ENCODE measurements at regions not wholly inside any gene's neighbourhood (a gene's known extent, or its start where the extent isn't known, plus 50 kb on each side); places are given as distances from the start of the nearest gene placed in this dataset.

GRCh38 chr6:126140015-126140414 is 153.7 kb downstream of the TRMT11 start:
- Histone ChIP-seq H3F3A (ENCODE audit: insufficient read depth, low read depth) (no peaks in the 10 kb centered on the region), H3K79me2 (ENCODE audit: low read depth) (no peaks in the 10 kb centered on the region), H3K4me3 (no peak overlapping the region), H3K27ac (no peak overlapping the region), H3K4me1 (replicated peaks; ENCODE audit: insufficient read depth) (no peaks in the 10 kb centered on the region), H3K9me3 (ENCODE audit: insufficient read depth, low read depth) (peaks cover 6% of the 10 kb centered on the region; the same call in 1 of the 2 replicates), H4K20me1 (ENCODE audit: insufficient read depth) (0 out of 2 replicates have a peak, but pooled peaks cover under 1% of the 10 kb centered on the region), H3K27me3 (ENCODE audit: insufficient read depth, low read depth) (no peaks in the 10 kb centered on the region), H3K4me2 (no peak overlapping the region), H3K9me2 (ENCODE audit: insufficient read depth) (no peaks in the 10 kb centered on the region; the same call in 1 of the 2 replicates), H3K36me3 (ENCODE audit: low read depth) (no peaks in the 10 kb centered on the region), H2AFZ (no peak overlapping the region)
- ChIA-PET CTCF (no interaction called here), POLR2A (ENCODE audit: unreplicated experiment) (no interaction called here)
- no TSS peak for BruUV-seq (replicated peaks)
- intact Hi-C loops (cut with micrococcal nuclease; ENCODE audit: unreplicated experiment): no loop called here
- DNase-seq: no peak
- TF ChIP-seq CTCF (conservative IDR thresholded peaks at IDR 0.05) (no peak), EZH2 (IDR thresholded peaks at IDR 0.05; ENCODE audit: low read depth) (no peak)

- BruUV-seq (replicated peaks): no TSS peak
- peaks cover 2% of the 10 kb centered on the region; the same call in 1 of the 2 replicates for H3K4me1 ChIP-seq (replicated peaks; ENCODE audit: insufficient read depth)
Measured at GRCh38 chr6:126143761-126144251, 157.5 kb downstream of the TRMT11 start.

GRCh38 chr6:126145351-126145750 is 159.0 kb downstream of the TRMT11 start:
- no peak for DNase-seq
- Histone ChIP-seq H3K4me2 (no peak overlapping the region), H3K9me3 (ENCODE audit: insufficient read depth, low read depth) (no peaks in the 10 kb centered on the region), H4K20me1 (ENCODE audit: insufficient read depth) (0 out of 2 replicates have a peak, but pooled peaks cover 3% of the 10 kb centered on the region), H3K36me3 (ENCODE audit: low read depth) (no peaks in the 10 kb centered on the region), H3K9me2 (ENCODE audit: insufficient read depth) (no peaks in the 10 kb centered on the region), H3K27ac (no peak overlapping the region), H3K79me2 (ENCODE audit: low read depth) (no peaks in the 10 kb centered on the region), H3K4me1 (replicated peaks; ENCODE audit: insufficient read depth) (peaks cover 6% of the 10 kb centered on the region; the same call in 1 of the 2 replicates), H3K27me3 (ENCODE audit: insufficient read depth, low read depth) (no peaks in the 10 kb centered on the region), H3F3A (ENCODE audit: insufficient read depth, low read depth) (no peaks in the 10 kb centered on the region), H3K4me3 (no peak overlapping the region), H2AFZ (no peak overlapping the region)
- TF ChIP-seq CTCF (conservative IDR thresholded peaks at IDR 0.05) (no peak), EZH2 (IDR thresholded peaks at IDR 0.05; ENCODE audit: low read depth) (no peak)
- ChIA-PET POLR2A (ENCODE audit: unreplicated experiment) (no interaction called here), CTCF (no interaction called here)
- intact Hi-C loops (cut with micrococcal nuclease; ENCODE audit: unreplicated experiment): no loop called here
- no TSS peak for BruUV-seq (replicated peaks)

More at GRCh38 chr6:126143761-126144251, 157.5 kb downstream of the TRMT11 start:
- Histone ChIP-seq H3K79me2 (ENCODE audit: low read depth) (no peaks in the 10 kb centered on the region), H3K9me3 (ENCODE audit: insufficient read depth, low read depth) (no peaks in the 10 kb centered on the region; the same call in 1 of the 2 replicates), H3K4me2 (no peak overlapping the region), H3K36me3 (ENCODE audit: low read depth) (no peaks in the 10 kb centered on the region), H4K20me1 (ENCODE audit: insufficient read depth) (0 out of 2 replicates have a peak, but pooled peaks cover 3% of the 10 kb centered on the region), H3K27me3 (ENCODE audit: insufficient read depth, low read depth) (no peaks in the 10 kb centered on the region), H2AFZ (no peak overlapping the region), H3K9me2 (ENCODE audit: insufficient read depth) (no peaks in the 10 kb centered on the region), H3F3A (ENCODE audit: insufficient read depth, low read depth) (no peaks in the 10 kb centered on the region), H3K27ac (no peak overlapping the region), H3K4me3 (no peak overlapping the region)
- POLR2A ChIA-PET (ENCODE audit: unreplicated experiment): no interaction called here
- no peak for DNase-seq
- CTCF ChIA-PET: no interaction called here
- TF ChIP-seq CTCF (conservative IDR thresholded peaks at IDR 0.05) (no peak), EZH2 (IDR thresholded peaks at IDR 0.05; ENCODE audit: low read depth) (no peak)
- intact Hi-C loops (cut with micrococcal nuclease; ENCODE audit: unreplicated experiment): no loop called here

Measured in PC-9 (cell line).